ENCODE measurements at regions not wholly inside any gene's neighbourhood (a gene's known extent, or its start where the extent isn't known, plus 50 kb on each side); places are given as distances from the start of the nearest gene placed in this dataset.

- Histone ChIP-seq H3K4me3 (replicated peaks; ENCODE audit: low read depth, low read length) (no peak overlapping the region), H3K27me3 (replicated peaks; ENCODE audit: control insufficient read depth, insufficient read depth, low read length) (no peaks in the 10 kb centered on the region), H3K36me3 (ENCODE audit: control insufficient read depth, insufficient read depth, low read length) (no peaks in the 10 kb centered on the region)
- no peak for TF ChIP-seq CTCF (IDR thresholded peaks at IDR 0.05; ENCODE audit: insufficient read depth, low read length, poor library complexity, severe bottlenecking)
- no peak for DNase-seq (ENCODE audit: extremely low read depth, insufficient read length)
Measured at GRCh38 chr2:161102770-161103450, 57.3 kb upstream of the TANK start.

GRCh38 chr2:161103451-161103831 lies 56.8 kb upstream of the TANK start:
- no peaks in the 10 kb centered on the region for H3K36me3 ChIP-seq (ENCODE audit: control insufficient read depth, insufficient read depth, low read length)
- TF ChIP-seq CTCF (IDR thresholded peaks at IDR 0.05; ENCODE audit: insufficient read depth, low read length, poor library complexity, severe bottlenecking): no peak
- H3K27me3 ChIP-seq (replicated peaks; ENCODE audit: control insufficient read depth, insufficient read depth, low read length): no peaks in the 10 kb centered on the region
- no peak overlapping the region for H3K4me3 ChIP-seq (replicated peaks; ENCODE audit: low read depth, low read length)
- DNase-seq (ENCODE audit: extremely low read depth, insufficient read length): no peak

DNA sequence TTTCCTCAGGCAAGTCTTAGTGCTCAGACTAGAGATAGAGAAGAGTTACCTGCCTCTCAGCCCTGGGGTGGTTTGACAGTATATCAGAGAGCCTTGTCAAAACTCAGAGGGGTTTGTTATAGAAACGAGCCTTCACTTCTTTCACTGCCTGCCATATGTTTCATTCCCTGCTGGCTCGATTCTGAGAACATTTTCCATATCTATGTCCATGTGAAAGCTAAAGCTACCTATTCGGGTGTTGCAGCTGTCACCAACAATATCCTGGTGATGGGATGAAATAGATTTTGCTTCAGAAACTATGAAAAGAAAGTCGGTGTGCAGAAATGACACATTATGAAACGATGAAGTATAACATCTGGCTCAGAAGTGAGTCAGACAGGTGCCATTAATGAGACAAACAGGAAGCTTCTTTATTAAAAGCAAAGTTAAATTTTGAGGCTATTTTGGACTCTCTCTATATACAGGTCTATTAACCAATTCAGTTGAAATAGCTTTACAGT lies 56.1 kb upstream of the TANK start:
- Histone ChIP-seq H3K4me3 (replicated peaks; ENCODE audit: low read depth, low read length) (peak overlapping the region; percentile 25), H3K36me3 (ENCODE audit: control insufficient read depth, insufficient read depth, low read length) (no peaks in the 10 kb centered on the region), H3K27me3 (replicated peaks; ENCODE audit: control insufficient read depth, insufficient read depth, low read length) (no peaks in the 10 kb centered on the region)
- TF ChIP-seq CTCF (IDR thresholded peaks at IDR 0.05; ENCODE audit: insufficient read depth, low read length, poor library complexity, severe bottlenecking): no peak
- peak; percentile 75 for DNase-seq (ENCODE audit: extremely low read depth, insufficient read length)

- no peak for TF ChIP-seq CTCF (IDR thresholded peaks at IDR 0.05; ENCODE audit: insufficient read depth, low read length, poor library complexity, severe bottlenecking)
- no peak for DNase-seq (ENCODE audit: extremely low read depth, insufficient read length)
- Histone ChIP-seq H3K36me3 (ENCODE audit: control insufficient read depth, insufficient read depth, low read length) (no peaks in the 10 kb centered on the region), H3K27me3 (replicated peaks; ENCODE audit: control insufficient read depth, insufficient read depth, low read length) (no peaks in the 10 kb centered on the region), H3K4me3 (replicated peaks; ENCODE audit: low read depth, low read length) (no peak overlapping the region)
Measured at GRCh38 chr2:161107265-161107664, 53.0 kb upstream of the TANK start.
